HG02678 (cell line): ENCODE measurements at regions not wholly inside any gene's neighbourhood (a gene's known extent, or its start where the extent isn't known, plus 50 kb on each side); places are given as distances from the start of the nearest gene placed in this dataset.
"Not testable (repeated sequence)": the region's sequence is repeated elsewhere in the genome, so short reads cannot be mapped to it uniquely, and the experiment has no call there.

Source experiments
- ATAC-seq: cut with Tn5 transposase; IDR thresholded peaks from one replicate; pipeline ENCODE4 v1.9.1; 2021; ENCODE audit warnings: mild to moderate bottlenecking, moderate library complexity; ENCODE audit not compliant: unreplicated experiment

GRCh38 chr6:26232306-26232939, 132.6 kb upstream of the BTN3A2 start:
- no peak for ATAC-seq

GRCh38 chr6:26232940-26233648, 131.9 kb upstream of the BTN3A2 start:
- peak; percentile 22 for ATAC-seq

- peak; percentile 41 for ATAC-seq
Observed at GRCh38 chr6:26233649-26234420, 131.2 kb upstream of the BTN3A2 start.

GRCh38 chr6:26234421-26235301, 130.3 kb upstream of the BTN3A2 start:
- ATAC-seq: peak; percentile 54

- no peak for ATAC-seq
Observed at GRCh38 chr6:26235302-26235670, 129.7 kb upstream of the BTN3A2 start.

GRCh38 chr6:26239415-26239814, 125.6 kb upstream of the BTN3A2 start:
- not testable (repeated sequence) for ATAC-seq

- peak; percentile 72 for ATAC-seq
Observed at GRCh38 chr6:26240157-26241032, 124.6 kb upstream of the BTN3A2 start.

- ATAC-seq: peak; percentile 7
Observed at GRCh38 chr6:26241033-26241895, 123.7 kb upstream of the BTN3A2 start.

- no peak for ATAC-seq
Observed at GRCh38 chr6:26243132-26243531, 121.9 kb upstream of the BTN3A2 start.

GRCh38 chr6:26243752-26244151, 121.2 kb upstream of the BTN3A2 start:
- no peak for ATAC-seq

GRCh38 chr6:26246058-26246457, 118.9 kb upstream of the BTN3A2 start:
- no peak for ATAC-seq

- ATAC-seq: no peak
Observed at GRCh38 chr6:26246553-26246952, 118.4 kb upstream of the BTN3A2 start.

- peak; percentile 25 for ATAC-seq
Observed at GRCh38 chr6:26249707-26249956, 115.4 kb upstream of the BTN3A2 start.

- peak; percentile 42 for ATAC-seq
Observed at GRCh38 chr6:26249957-26250697, 114.9 kb upstream of the BTN3A2 start.

GRCh38 chr6:26250698-26251044, 114.3 kb upstream of the BTN3A2 start:
- ATAC-seq: no peak

- ATAC-seq: peak; percentile 51
Observed at GRCh38 chr6:26251354-26252076, 113.5 kb upstream of the BTN3A2 start.

- no peak for ATAC-seq
Observed at GRCh38 chr6:26252077-26252472, 112.9 kb upstream of the BTN3A2 start.

- ATAC-seq: no peak
Observed at GRCh38 chr6:26254724-26255123, 110.3 kb upstream of the BTN3A2 start.
